Cardiac muscle cell (in vitro differentiated cells and primary cell): ENCODE measurements at regions not wholly inside any gene's neighbourhood (a gene's known extent, or its start where the extent isn't known, plus 50 kb on each side); places are given as distances from the start of the nearest gene placed in this dataset.

Experiments used
- DNase-seq, 2 donors: peaks; one replicate each; pipeline versions ENCODE4 v3.0.0 to v3.0.0-alpha.2; 2010 to 2017; ENCODE audit warnings: low read depth in 1 of 2, low spot score in 1 of 2
- H3K27ac ChIP-seq: fragments of 200-600 bp; sonication (generic); 2 replicates; pipeline ENCODE4 v1.5.1; 2016
- H3K27me3 ChIP-seq: fragments of 200-600 bp; sonication (generic); 2 replicates; pipeline ENCODE4 v1.6.0; 2016; ENCODE audit warnings: control low read depth
- H3K36me3 ChIP-seq: fragments of 200-600 bp; sonication (generic); 2 replicates; pipeline ENCODE4 v1.5.1; 2016; ENCODE audit warnings: control low read depth
- H3K4me1 ChIP-seq: fragments of 200-600 bp; sonication (generic); 2 replicates; pipeline ENCODE4 v1.8.1; 2017; ENCODE audit warnings: low read depth, mild to moderate bottlenecking, mixed run types
- H3K4me3 ChIP-seq: fragments of 200-600 bp; sonication (generic); 2 replicates; pipeline ENCODE4 v1.5.1; 2016; ENCODE audit warnings: mild to moderate bottlenecking
- H3K9me3 ChIP-seq: fragments of 200-600 bp; sonication (generic); 2 replicates; pipeline ENCODE4 v1.5.1; 2017; ENCODE audit warnings: low read depth, mild to moderate bottlenecking, control low read depth
- TF ChIP-seq, protein P1 (sequence below): IDR thresholded peaks from 2 replicates; pipeline ENCODE4 v1.5.1; 2012; ENCODE audit warnings: low read depth, mild to moderate bottlenecking, low read length

DNA sequence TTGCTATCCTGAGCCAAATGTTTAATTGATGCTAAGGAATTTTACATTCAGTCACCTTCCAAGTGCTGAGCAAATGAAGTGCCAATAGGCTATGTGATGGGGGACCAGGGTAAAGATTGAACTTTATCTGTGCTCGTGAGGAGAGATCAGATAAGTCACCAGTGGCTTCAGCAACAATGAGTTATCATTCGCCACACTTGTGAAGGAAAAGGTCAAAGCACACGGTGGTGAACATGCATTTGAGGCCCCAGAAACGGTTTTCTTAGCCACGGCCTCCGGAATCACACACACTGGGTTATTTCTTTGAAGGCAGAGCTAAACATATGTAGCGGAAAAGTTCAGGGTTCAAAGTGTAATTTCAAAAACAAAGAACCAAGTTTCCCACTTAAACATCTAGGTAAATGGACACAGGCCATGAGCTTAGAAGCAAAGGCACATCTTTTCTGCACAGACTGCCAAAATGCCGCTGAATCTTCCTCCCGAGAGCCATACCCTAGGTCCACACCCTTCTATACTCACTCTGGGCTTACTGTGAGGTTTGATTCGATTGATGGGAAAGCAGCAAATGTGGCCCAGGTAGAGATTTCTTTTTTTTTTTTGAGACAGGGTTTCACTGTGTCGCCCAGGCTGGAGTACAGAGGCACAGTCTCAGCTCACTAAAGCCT lies 268.5 kb downstream of the SHQ1 start:
- Histone ChIP-seq H3K4me3 (no peak overlapping the region), H3K27me3 (no peaks in the 10 kb centered on the region), H3K36me3 (no peaks in the 10 kb centered on the region), H3K9me3 (no peaks in the 10 kb centered on the region), H3K4me1 (peaks cover 9% of the 10 kb centered on the region), H3K27ac (no peak overlapping the region)
- TF ChIP-seq, protein P1, sequence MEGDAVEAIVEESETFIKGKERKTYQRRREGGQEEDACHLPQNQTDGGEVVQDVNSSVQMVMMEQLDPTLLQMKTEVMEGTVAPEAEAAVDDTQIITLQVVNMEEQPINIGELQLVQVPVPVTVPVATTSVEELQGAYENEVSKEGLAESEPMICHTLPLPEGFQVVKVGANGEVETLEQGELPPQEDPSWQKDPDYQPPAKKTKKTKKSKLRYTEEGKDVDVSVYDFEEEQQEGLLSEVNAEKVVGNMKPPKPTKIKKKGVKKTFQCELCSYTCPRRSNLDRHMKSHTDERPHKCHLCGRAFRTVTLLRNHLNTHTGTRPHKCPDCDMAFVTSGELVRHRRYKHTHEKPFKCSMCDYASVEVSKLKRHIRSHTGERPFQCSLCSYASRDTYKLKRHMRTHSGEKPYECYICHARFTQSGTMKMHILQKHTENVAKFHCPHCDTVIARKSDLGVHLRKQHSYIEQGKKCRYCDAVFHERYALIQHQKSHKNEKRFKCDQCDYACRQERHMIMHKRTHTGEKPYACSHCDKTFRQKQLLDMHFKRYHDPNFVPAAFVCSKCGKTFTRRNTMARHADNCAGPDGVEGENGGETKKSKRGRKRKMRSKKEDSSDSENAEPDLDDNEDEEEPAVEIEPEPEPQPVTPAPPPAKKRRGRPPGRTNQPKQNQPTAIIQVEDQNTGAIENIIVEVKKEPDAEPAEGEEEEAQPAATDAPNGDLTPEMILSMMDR = no peak
- no peak for DNase-seq

DNA sequence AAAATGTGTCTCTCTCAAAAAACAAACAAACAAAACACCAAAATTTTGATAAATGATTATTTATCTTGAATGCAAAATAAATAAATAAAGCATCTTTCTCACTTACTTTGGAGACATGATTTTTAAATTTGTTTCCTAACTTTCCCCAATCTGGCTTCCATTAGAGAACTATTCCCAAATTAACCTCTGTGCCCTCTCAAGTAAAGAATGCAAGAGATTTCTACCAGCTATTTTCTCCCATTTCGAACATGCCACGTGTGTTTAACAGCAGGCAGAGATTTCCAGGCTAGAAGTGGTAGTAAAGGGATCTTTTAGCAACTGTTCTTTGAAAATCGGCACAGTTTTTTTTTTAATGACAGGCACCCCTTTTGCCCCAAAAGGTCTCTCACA lies 269.1 kb downstream of the SHQ1 start:
- H3K36me3 ChIP-seq = no peaks in the 10 kb centered on the region
- DNase-seq = peak in 1 of 2 donors; percentile 21
- H3K27ac ChIP-seq = no peak overlapping the region
- H3K9me3 ChIP-seq = no peaks in the 10 kb centered on the region
- TF ChIP-seq, protein P1 = no peak
- H3K4me3 ChIP-seq = no peak overlapping the region
- peaks cover 9% of the 10 kb centered on the region for H3K4me1 ChIP-seq
- H3K27me3 ChIP-seq = no peaks in the 10 kb centered on the region

DNA sequence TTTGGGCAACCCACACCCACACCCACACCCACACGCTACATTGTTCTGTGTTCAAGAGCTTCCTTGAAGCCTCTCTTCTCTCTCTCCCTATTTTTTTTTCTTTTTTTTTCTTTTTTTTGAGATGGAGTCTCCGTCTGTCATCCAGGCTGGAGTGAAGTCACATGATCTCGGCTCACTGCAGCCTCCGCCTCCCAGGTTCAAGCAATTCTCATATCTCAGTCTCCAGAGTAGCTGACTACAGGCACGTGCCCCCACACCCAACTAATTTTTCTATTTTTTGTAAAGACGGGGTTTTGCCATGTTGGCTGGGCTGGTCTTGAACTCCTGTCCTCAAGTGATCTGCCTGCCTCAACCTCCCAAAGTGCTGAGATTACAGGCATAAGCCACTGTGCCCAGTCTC lies 271.1 kb downstream of the SHQ1 start:
- peaks cover 9% of the 10 kb centered on the region for H3K4me1 ChIP-seq
- H3K27me3 ChIP-seq = no peaks in the 10 kb centered on the region
- no peaks in the 10 kb centered on the region for H3K9me3 ChIP-seq
- H3K36me3 ChIP-seq = no peaks in the 10 kb centered on the region
- TF ChIP-seq, protein P1 = no peak
- no peak overlapping the region for H3K4me3 ChIP-seq
- no peak for DNase-seq
- H3K27ac ChIP-seq = no peak overlapping the region

- TF ChIP-seq, protein P1 = no peak
- no peak overlapping the region for H3K4me3 ChIP-seq
- H3K9me3 ChIP-seq = no peaks in the 10 kb centered on the region
- H3K4me1 ChIP-seq = peaks cover 9% of the 10 kb centered on the region
- H3K36me3 ChIP-seq = no peaks in the 10 kb centered on the region
- H3K27me3 ChIP-seq = no peaks in the 10 kb centered on the region
- DNase-seq = no peak
- H3K27ac ChIP-seq = no peak overlapping the region
Observed at GRCh38 chr3:72576563-72576962, 271.7 kb downstream of the SHQ1 start.

- Histone ChIP-seq H3K4me3 (no peak overlapping the region), H3K9me3 (no peaks in the 10 kb centered on the region), H3K4me1 (peaks cover 3% of the 10 kb centered on the region), H3K27me3 (no peaks in the 10 kb centered on the region), H3K36me3 (no peaks in the 10 kb centered on the region), H3K27ac (no peak overlapping the region)
- peak in 1 of 2 donors; percentile 12 for DNase-seq
- TF ChIP-seq, protein P1 = no peak
Observed at GRCh38 chr3:72574144-72574543, 274.1 kb downstream of the SHQ1 start.

GRCh38 chr3:72573051-72573450 lies 275.2 kb downstream of the SHQ1 start:
- Histone ChIP-seq H3K36me3 (no peaks in the 10 kb centered on the region), H3K9me3 (no peaks in the 10 kb centered on the region), H3K4me1 (no peaks in the 10 kb centered on the region), H3K4me3 (no peak overlapping the region), H3K27me3 (no peaks in the 10 kb centered on the region), H3K27ac (no peak overlapping the region)
- DNase-seq = no peak
- TF ChIP-seq, protein P1 = no peak
